Brain pericyte (primary cell): ENCODE measurements at regions not wholly inside any gene's neighbourhood (a gene's known extent, or its start where the extent isn't known, plus 50 kb on each side); places are given as distances from the start of the nearest gene placed in this dataset.
"Not testable (repeated sequence)": the region's sequence is repeated elsewhere in the genome, so short reads cannot be mapped to it uniquely, and the experiment has no call there.

Experiments used
- DNase-seq: peaks from one replicate; pipeline ENCODE4 v3.0.0-alpha.2; 2012; ENCODE audit warnings: low read depth, low spot score

DNA sequence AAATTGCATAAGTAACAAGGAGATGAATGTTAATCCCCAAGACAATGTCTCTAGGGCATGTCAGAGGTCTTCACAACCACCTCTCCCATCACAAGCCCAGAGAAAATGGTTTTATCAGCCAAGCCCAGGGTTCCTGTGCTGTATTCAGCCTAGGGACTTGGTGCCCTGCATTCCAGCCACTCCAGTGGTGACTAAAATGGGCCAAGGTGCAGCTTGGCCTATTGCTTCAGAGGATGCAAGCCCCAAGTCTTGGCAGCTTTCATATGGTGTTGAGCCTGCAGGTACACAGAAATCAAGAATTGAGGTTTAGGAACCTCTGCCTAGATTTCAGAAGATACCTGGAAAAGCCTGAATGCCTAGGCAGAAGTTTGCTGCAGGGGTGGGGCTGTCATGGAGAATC, 1118.6 kb downstream of the PLA2G4A start:
- DNase-seq: no peak

DNA sequence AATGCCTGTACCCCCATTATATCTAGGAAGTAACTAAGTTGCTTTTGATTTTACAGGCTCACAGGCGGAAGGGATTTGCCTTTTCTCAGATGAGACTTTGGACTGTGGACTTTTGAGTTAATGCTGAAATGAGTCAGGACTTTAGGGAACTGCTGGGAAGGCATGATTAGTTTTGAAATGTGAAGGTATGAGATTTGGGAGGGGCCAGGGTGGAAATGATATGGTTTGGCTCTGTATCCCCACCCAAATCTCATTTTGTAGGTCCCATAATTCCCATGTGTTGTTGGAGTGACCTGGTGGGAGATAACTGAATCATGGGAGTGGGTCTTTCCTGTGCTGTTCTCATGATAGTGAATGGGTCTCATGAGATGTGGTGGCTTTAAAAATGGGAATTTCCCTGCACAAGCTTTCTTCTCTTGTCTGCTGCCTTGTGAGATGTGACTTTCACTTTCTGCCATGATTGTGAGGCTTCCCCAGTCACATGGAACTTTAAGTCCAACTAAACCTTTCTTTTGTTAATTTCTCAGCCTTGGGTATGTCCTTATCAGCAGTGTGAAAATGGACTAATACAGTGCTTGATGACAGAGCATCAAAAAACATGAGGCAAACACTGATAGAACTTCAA, 1119.5 kb downstream of the PLA2G4A start:
- no peak for DNase-seq

DNA sequence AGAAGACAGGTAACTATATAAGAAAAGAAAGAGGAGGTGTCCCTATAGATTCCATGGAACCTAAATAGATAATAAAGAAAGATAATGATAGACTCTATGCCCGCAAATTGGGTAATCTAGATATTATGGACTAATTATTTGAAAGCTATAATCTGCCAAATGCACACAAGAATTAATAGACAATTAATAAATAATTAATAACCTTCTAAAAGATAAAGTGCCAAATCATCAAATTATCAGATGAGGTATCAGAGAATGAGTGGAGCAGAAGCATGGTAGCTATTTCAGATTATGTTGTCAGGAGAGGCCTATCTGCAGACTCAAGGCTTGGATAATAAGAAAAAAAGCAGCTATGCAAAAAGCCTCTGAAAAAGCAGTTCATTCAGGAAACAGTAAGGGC, 1120.8 kb downstream of the PLA2G4A start:
- no peak for DNase-seq

DNA sequence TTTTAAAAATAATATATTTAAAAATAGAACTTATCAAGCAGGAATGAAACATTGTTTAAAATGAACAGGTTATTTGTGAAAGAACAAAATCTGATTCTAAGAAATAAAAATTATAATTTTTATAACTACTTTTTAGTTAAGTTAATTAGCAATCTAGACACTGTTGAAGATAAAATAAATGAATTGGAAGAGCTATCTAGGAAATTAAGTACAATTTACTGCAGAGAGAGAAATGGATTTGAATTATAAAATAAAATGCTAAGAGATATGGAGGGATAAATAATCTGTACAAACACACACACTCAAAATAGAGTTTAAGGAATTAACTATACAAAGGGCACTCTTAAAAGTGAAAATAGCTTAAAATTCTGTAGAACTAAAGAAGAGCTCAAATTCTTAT, 1123.1 kb downstream of the PLA2G4A start:
- no peak for DNase-seq

DNA sequence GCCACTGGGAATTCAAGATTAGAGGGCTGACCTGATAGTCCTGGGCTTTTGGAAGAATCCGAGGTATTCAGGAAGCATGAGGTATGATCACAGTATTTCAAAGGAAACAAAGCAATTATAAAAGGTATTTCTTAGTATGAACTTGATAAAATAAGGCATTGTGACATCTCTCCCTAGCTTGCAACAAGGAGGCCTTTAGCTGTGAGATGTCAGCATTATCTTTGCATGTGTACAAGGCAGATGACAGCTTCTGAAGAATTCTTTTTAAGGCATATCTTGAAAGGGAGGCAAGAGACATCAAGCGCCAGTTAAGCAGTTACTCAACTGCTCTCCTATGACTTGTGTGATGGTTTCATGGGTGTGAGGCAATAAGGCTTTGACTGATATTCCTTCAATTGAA, 1123.7 kb downstream of the PLA2G4A start:
- DNase-seq: no peak

DNA sequence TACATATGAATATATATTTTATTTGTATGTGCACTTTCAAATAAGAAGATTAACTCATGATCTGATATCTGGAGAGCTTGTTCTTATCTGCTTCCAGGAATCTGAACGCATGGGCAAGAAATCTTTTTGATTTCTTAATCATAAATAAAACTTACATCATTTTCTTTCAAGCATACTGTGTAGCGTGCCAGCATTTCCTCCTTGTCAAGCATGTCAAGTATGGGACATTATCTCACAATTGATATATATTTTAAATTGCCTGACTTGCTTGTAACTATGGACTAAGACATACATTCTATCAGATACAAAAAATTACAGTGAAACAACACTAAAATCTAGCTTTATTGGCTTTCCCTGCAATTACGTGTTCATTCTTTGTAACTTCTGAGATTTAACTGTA, 1128.2 kb downstream of the PLA2G4A start:
- no peak for DNase-seq

DNA sequence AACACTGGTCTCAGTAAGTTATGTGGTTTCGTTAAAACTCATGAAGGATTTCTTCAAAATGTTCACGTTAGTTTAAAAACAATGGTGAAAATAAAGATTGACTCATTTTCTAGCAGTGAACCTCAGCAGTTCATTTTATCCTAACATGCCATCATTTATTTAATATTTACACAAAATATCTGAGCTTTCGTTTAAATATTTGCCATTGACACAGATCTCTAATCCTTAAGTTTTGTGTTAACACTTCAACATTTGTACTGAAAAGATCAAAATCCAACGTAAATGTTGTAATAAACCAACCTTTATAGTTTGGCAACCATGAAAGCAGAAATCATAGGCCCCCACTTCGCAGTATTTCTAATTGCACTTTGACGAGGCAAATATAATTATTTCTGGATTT, 1129.5 kb downstream of the PLA2G4A start:
- no peak for DNase-seq

DNA sequence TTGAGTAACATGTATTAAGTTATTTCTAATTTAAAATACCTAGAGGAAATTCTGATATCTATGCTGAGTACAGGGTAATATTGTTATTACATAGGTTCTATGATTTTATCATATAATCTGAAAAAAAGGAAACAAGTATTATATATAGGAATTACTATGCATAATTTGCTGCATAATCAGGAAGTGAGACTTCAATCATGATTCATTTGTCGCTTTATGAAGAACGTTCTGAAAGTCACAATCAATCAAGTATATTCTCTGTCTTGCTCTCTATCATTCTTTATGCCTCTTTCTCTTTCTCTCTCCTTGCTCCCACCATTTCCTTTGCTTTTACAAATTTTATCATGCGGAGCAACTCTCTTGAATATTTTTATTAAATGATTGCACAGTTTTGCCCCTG, 1130.3 kb downstream of the PLA2G4A start:
- no peak for DNase-seq

DNA sequence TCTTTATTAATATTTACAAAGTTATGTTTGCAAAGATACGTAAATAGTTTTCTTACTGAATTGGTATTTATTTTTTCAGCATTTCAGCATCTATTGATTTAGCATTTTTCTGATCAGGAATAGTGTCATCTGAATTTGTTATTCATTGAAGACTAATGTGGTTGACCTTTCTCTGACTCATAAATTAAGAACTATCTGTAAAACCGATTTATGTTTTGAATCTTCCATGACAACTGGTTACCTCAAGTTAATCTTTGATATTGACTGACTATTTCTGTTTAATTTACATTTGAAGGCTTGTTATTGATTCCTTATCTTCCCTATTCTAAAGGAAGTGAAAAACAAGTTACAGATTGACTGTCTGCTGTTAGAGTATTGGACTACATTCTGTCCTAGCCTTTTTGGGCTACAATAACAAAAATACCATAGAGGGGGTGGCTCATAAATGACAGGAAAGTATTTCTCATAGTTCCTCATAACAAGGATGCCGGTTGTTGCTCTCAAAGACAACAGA, 1131.4 kb downstream of the PLA2G4A start:
- DNase-seq: no peak

DNA sequence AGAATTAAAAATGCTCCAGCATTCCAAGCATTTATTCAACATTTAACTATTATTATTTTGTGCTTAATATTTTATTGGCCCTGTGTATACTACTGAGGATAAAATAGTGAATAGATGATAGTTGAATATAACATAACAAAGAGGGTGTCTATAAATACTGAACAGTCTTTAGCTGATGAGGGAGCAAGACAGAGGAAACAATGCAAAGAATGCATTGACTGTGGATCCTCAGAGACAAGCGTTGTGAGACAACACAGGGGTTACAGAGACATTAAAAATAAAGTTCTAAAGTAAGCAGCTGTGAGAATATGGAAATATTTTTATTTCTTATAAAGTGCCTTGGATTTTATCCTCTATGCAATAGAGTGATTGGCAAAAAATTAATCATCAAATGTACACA, 1133.1 kb downstream of the PLA2G4A start:
- DNase-seq: no peak

DNA sequence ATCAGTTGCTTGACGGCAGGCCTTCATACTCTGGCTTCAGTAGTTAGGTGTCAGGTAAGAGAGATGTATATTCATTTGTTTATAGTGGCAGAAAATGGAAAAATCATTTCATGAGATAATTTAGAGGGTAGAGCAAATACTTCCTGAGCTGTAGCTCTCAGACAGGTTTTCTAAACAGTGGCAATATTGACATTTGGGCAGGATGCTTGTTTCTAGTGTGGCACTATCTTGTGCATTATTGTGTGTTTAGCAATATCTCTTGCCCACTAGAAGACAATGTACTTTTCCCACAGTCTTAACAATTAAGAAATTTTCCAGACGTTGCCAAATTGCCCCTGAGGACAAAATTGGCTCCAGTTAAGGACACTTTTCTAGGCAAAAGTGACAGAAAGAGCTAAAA, 1143.1 kb downstream of the PLA2G4A start:
- no peak for DNase-seq

DNA sequence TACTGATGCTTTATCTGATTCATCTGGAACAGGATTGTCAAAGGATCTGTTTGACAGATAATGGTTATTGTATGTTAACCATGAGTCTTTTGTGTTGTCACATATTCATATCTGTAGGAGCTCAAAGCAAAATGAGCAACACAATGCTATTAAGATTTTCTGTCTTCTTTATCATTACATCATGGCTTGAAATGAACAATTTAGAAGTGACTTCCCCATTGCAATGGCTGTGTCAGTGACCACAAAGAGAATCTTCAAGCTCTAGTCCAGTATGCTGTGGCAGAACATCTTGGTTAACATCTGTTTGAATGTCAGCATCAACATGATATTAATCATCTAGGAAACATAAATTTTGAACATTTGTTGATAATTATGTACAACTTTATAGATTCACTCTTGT, 1148.5 kb downstream of the PLA2G4A start:
- DNase-seq: no peak

DNA sequence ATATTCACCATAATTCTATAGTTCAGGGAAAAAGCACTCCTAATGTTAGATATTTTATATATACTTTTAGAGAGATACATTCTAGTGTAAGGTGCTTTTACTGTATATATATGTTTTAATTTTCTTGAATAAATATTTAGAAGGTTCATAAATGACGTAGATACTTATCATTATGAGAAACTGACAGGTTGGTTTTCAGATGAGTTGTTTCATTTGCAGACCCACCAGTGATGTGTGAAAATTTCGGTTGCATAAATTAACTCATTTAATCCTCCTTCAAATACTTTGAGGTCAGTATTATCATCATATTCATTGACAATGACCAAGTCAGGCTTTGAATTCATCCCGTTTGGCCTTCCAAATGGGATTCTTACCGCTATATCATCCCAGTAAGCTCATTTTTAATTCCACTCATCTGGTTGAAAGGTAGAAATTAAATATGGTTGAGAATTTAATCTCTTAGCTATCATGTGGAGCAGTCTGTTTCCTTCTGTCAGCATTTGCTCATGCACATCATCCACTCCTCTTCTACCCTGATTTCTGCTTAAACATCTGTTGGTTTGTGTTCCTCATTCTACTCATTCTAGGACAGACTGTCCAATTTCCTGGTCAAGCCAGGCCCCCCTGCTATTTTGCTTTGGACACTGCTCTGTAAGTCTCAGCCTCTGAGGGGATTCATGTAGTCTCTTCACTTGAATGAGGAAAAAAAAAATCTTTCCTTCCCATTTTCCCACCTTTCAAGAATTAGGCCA, 1156.6 kb downstream of the PLA2G4A start:
- no peak for DNase-seq

DNA sequence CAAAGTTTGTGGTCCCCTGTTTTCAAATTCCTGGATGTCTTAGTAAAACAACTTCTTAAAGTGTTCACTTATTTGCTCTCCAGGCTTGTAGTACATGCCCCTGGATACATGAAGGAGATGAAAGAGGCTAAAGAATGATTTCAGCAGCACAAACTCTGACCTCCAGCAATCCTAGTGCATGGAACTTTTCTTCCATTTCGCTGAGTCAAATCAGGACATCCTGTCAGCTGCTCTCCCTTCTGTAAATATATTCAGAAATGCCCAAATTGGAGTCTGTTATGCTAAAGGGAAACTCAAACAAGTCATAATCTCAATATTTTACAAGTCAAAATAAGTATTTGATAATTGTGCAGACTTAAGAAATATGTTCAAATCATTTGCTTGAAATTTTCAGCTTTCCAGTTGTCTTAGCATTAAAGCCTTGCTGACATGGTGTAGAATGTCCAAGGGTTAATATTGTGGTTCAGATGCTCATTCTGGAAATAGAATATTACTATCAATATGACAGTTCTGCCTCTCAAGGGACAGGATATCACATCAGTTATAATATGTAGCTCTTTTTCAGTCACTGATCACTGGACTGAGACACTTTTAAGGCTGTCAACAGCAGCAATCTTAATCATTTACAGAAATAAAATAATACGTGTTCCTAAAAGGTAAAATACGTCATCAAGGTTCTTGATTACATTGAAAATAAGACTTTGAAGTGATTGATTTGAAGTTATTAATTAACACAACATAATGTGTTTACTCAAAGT, 1157.3 kb downstream of the PLA2G4A start:
- DNase-seq: no peak

DNA sequence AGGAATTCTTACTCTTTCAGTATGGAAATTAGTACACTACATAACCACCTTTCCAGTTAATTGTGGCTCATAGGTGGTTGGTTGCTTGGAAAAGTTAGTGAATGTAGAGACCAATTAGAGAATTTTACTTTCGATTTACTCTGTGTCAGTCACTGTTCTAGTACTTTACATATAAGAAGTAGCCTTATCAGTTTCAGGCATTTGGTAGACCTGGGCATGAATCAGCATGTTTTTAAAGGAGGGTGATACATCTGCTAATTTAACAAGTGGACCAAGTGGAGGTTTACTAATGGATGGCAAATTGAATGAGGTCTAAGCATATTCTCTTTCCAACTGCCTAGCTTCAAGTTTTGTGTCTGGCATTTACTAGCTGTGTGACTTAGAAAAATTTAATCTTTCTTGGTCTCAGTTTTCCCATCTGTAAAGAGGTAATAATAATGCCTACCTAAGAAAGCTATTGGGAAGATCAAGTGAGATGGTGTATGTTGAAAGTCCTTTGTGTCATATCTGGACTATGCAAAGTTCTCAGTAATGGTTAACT, 1158.6 kb downstream of the PLA2G4A start:
- no peak for DNase-seq

DNA sequence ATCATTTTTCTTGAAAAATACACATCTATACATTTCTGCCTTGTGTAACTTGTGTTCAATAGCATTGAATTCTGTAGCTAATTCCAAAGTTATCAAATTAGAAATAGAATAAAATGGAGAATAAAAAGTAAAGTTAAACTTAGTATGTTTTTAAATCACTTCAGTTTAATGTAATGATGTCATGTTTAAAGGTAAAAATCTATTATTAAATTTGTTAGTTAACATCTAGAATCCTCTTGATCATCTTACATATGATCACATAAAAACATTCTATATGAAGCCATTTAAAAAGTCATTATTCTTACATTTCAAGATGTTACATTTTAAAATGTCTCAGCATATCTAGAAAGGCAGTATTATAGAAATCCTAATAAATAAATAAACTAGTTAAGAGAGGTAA, 1163.2 kb downstream of the PLA2G4A start:
- DNase-seq: no peak

DNA sequence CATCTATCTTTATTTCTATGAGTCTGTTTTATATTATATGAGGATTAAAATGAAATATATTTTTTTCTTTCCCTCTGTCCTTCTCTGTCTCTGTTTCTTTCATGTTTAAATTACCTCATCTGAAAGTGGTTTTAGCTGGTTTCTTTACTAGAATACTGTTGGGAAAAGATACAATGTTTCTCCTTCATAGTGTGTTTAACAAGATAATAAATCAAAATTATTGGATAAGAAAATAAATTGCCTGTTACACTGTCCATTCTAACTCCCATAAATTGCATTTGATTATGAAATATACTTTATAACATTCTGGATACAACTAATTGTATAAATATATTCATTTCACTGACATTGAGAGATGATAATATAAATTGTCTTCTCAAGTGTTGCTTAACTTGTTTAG, 1168.0 kb downstream of the PLA2G4A start:
- no peak for DNase-seq

DNA sequence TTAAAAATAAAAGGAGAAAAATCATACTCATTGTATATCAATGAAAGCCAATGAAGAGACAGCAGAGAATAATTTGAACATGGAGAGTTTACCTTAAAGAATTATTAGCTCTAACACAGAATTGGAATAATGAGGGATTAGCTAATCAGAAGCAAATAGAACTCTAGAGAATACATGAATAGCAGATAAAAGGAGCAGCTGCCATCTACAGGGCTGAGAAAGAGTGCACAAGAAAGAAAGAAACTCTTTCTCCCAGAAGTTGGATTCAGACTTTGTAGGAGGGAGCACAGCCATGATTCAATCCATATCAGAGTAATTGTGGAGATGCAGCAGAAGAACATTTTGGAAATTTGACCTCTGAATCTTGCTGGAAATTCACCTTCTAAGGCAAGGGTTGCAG, 1171.2 kb downstream of the PLA2G4A start:
- no peak for DNase-seq

DNA sequence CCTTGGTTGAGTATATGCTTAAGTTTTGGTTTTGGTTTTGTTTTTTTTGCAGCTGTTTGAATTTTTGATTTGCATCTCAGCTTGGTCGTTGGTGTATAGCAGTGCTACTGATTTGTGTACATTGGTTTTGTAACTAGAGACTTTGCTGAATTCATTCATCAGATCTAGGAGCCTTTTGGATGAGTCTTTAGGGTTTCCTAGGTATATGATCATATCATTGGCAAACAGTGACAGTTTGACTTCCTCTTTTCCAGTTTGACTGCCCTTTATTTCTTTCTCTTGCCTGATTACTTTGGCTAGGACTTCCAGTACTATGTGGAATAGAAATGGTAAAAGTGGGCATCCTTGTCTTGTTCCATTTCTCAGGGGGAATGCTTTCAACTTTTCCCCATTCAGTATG, 1174.9 kb downstream of the PLA2G4A start:
- not testable (repeated sequence) for DNase-seq

DNA sequence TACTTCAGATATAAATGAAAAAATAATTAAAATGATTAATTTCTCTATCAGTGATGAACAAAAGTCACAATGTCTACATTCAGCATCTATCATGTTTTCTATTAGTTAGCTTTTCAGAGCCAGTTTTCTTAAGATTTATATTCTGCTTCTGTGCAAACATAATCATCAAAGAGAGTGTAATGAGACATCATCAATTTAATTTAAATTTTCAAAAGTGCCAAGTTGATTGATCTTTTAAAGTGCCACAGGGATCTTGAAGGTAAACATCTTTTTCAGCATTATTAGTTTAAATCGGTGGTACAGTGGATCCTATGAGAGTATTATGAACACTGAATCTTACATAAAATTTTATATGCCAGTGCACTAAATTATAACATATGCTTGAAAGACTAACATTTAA, 1176.1 kb downstream of the PLA2G4A start:
- DNase-seq: no peak

DNA sequence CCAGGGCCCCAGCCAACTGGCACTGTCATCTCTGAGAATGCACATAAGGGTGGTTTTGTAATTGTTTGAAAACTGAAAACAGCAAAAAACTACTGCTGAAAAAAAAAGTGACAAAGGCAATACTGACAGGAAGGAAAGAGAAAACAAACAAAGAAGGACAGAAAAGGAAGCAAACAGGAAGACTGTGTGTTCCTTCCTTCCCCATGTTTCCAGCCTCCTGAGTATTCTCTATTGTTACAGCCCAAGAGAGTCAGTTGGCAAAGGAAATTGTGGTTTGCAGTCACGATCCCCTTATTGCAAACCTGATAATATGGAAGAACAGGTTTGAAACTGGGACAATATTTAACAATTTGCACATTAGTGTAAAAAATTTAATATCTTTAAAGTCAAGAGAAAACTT, 1177.6 kb downstream of the PLA2G4A start:
- no peak for DNase-seq

DNA sequence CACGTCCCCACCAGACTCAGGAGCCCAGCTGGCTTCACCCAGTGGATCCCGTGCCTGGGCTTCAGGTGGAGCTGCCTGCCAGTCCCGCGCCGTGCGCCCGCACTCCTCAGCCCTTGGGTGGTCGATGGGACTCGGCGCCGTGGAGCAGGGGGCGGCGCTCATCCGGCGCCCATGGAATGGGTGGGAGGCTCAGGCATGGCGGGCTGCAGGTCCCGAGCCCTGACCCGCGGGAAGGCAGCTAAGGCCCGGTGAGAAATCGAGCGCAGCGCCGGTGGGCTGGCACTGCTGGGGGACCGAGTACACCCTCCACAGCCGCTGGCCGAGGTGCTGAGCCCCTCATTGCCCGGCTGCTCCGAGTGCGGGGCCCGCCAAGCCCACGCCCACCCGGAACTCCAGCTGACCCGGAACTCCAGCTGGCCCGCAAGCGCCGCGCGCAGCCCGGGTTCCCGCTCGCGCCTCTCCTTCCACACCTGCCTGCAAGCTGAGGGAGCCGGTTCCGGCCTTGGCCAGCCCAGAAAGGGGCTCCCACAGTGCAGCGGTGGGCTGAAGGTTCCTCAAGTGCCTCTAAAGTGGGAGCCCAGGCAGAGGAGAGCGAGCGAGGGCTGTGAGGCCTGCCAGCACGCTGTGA, 1184.6 kb downstream of the PLA2G4A start:
- not testable (repeated sequence) for DNase-seq
